MCF 10A (cell line): ENCODE measurements at regions not wholly inside any gene's neighbourhood (a gene's known extent, or its start where the extent isn't known, plus 50 kb on each side); places are given as distances from the start of the nearest gene placed in this dataset.
A peak's percentile ranks its signal among the peaks of the same experiment; 100 is the strongest.

ENCODE experiments used
- BruUV-seq: library from RNA; stranded (reverse); fragments of 400-500 nt; replicated peaks from 2 replicates; lab custom pipeline; 2021; lab: Mats Ljungman, UMichigan
- CTCF ChIA-PET: fragments of 300-600 bp; sonication (Branson Sonifier 250); formaldehyde crosslinking; extraction: SDS; loops from one replicate; lab custom pipeline; 2021; ENCODE audit warnings: antibody characterized with exemption, inconsistent platforms; lab: Yijun Ruan, JAX
- POLR2A ChIA-PET: fragments of 300-600, 350-650 bp; sonication (Branson Sonifier 250); formaldehyde crosslinking; extraction: SDS; loops from one replicate; lab custom pipeline; 2020; ENCODE audit warnings: antibody characterized with exemption, inconsistent platforms; lab: Yijun Ruan, JAX
- DNase-seq: peaks from one replicate; pipeline ENCODE4 v3.0.0-alpha.2; 2018; ENCODE audit not compliant: unreplicated experiment
- H3K27ac Mint-ChIP-seq: one replicate; pipeline ENCODE4 v1.8.0; 2022; ENCODE audit warnings: mild to moderate bottlenecking, low read depth, mixed read lengths; ENCODE audit not compliant: unreplicated experiment
- H3K27me3 Mint-ChIP-seq: one replicate; pipeline ENCODE4 v1.8.0; 2022; ENCODE audit warnings: mixed read lengths; ENCODE audit not compliant: insufficient read depth, unreplicated experiment
- H3K36me3 Mint-ChIP-seq: one replicate; pipeline ENCODE4 v1.8.0; 2022; ENCODE audit warnings: mild to moderate bottlenecking, moderate library complexity, mixed read lengths; ENCODE audit not compliant: insufficient read depth, unreplicated experiment
- H3K4me1 Mint-ChIP-seq: one replicate; pipeline ENCODE4 v1.8.0; 2022; ENCODE audit warnings: mixed read lengths; ENCODE audit not compliant: insufficient read depth, unreplicated experiment
- H3K4me3 Mint-ChIP-seq: one replicate; pipeline ENCODE4 v1.8.0; 2022; ENCODE audit warnings: mild to moderate bottlenecking, moderate library complexity, mixed read lengths; ENCODE audit not compliant: unreplicated experiment
- H3K9me3 Mint-ChIP-seq: one replicate; pipeline ENCODE4 v1.8.0; 2022; ENCODE audit warnings: mixed read lengths; ENCODE audit not compliant: unreplicated experiment
- intact Hi-C: fragments of 100-400 bp; cut with micrococcal nuclease; formaldehyde crosslinking; loops from 2 replicates; pipeline ENCODE4 v1.14.1; 2022
- TF ChIP-seq, protein P1 (sequence below): fragments of 200-600 bp; IDR thresholded peaks from one replicate; pipeline ENCODE4 v1.8.0; 2022; ENCODE audit warnings: antibody characterized with exemption, mild to moderate bottlenecking; ENCODE audit not compliant: unreplicated experiment

DNA sequence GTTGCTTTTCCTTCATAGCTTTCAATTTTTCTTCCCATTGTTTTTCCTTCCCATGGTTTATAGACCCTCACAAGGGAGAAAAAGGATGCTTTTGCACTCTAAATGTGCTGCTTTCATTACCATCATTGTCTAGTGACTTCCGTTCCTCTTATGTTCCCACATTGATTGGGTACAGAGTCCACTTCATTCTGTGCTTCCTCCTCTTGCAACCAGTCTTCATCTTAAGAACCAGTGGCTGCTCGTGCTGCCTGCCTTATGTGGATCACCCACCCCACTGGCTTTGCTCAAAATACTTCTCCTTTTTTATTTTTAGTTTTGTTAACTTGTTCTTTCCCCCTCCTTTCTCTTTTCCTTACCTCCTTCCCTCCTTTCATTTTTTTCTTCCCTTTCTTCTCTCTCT lies 76.5 kb upstream of the BOD1L1 start:
- Mint-ChIP-seq H3K36me3 (no peaks in the 10 kb centered on the region), H3K4me1 (peaks cover 69% of the 10 kb centered on the region), H3K27ac (peak overlapping the region; percentile 95), H3K27me3 (no peaks in the 10 kb centered on the region), H3K4me3 (no peak overlapping the region), H3K9me3 (no peaks in the 10 kb centered on the region)
- DNase-seq, result no peak
- TF ChIP-seq, protein P1, sequence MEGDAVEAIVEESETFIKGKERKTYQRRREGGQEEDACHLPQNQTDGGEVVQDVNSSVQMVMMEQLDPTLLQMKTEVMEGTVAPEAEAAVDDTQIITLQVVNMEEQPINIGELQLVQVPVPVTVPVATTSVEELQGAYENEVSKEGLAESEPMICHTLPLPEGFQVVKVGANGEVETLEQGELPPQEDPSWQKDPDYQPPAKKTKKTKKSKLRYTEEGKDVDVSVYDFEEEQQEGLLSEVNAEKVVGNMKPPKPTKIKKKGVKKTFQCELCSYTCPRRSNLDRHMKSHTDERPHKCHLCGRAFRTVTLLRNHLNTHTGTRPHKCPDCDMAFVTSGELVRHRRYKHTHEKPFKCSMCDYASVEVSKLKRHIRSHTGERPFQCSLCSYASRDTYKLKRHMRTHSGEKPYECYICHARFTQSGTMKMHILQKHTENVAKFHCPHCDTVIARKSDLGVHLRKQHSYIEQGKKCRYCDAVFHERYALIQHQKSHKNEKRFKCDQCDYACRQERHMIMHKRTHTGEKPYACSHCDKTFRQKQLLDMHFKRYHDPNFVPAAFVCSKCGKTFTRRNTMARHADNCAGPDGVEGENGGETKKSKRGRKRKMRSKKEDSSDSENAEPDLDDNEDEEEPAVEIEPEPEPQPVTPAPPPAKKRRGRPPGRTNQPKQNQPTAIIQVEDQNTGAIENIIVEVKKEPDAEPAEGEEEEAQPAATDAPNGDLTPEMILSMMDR, result no peak
- BruUV-seq, result no TSS peak
- ChIA-PET POLR2A (interaction anchor here (1.8 kb wide), 1 partner anchor 30 kb away, joined by 4 read pairs; no protein-coding TSS in a partner anchor), CTCF (interaction anchor here (1.0 kb wide), 1 partner anchor 49 kb away, joined by 4 read pairs; no protein-coding TSS in a partner anchor)
- intact Hi-C loops, result loop anchor here (5.0 kb wide), 2 partner anchors 463 to 1298 kb away; partner anchors contain the start of gene CPEB2

DNA sequence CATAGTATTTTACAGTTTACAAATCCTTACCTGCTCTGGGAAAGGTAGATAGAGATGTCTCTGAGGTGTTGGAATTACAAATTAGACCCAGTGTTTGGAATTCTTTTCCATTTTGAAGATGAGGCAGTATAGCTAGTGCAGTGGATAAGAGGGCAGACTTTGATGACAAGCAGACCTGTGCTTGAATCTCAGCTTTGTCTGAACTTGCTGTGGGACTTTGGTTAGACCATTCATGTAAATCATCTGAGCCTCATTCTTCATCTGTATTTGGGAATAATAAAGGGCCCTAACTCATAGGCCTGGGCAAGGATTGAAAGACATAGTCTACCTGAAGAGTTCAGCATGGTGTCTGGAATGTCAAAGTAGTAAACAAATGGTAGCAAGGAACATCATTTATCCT lies 77.2 kb upstream of the BOD1L1 start:
- POLR2A ChIA-PET, result interaction anchor here (0.6 to 3.1 kb wide), 13 partner anchors 29 to 1296 kb away, joined by 3 to 23 read pairs (median 4); partner anchors contain the start of gene BOD1L1
- Mint-ChIP-seq H3K36me3 (no peaks in the 10 kb centered on the region), H3K27ac (peak overlapping the region; percentile 95), H3K4me1 (peaks cover 65% of the 10 kb centered on the region), H3K9me3 (no peaks in the 10 kb centered on the region), H3K4me3 (no peak overlapping the region), H3K27me3 (no peaks in the 10 kb centered on the region)
- peak; percentile 3 for DNase-seq
- TF ChIP-seq, protein P1, result no peak
- CTCF ChIA-PET, result interaction anchor here (0.6 kb wide), 1 partner anchor 75 kb away, joined by 5 read pairs; no protein-coding TSS in a partner anchor
- no TSS peak for BruUV-seq
- intact Hi-C loops, result loop anchor here (5.0 kb wide), 2 partner anchors 463 to 1298 kb away; partner anchors contain the start of gene CPEB2

GRCh38 chr4:13705521-13706041 lies 78.1 kb upstream of the BOD1L1 start:
- Mint-ChIP-seq H3K27me3 (no peaks in the 10 kb centered on the region), H3K27ac (peak overlapping the region; percentile 95), H3K4me1 (peaks cover 57% of the 10 kb centered on the region), H3K36me3 (no peaks in the 10 kb centered on the region), H3K9me3 (no peaks in the 10 kb centered on the region), H3K4me3 (peak overlapping the region; percentile 63)
- intact Hi-C loops, result no loop called here
- ChIA-PET CTCF (interaction anchor here (0.6 to 1.6 kb wide), 2 partner anchors 42 to 76 kb away, joined by 4 to 5 read pairs; no protein-coding TSS in a partner anchor), POLR2A (interaction anchor here (0.6 to 3.1 kb wide), 27 partner anchors 10 to 1746 kb away, joined by 3 to 23 read pairs (median 5); partner anchors contain the start of genes BOD1L1 and CPEB2)
- BruUV-seq, result no TSS peak
- DNase-seq, result peak; percentile 88
- TF ChIP-seq, protein P1, result no peak

DNA sequence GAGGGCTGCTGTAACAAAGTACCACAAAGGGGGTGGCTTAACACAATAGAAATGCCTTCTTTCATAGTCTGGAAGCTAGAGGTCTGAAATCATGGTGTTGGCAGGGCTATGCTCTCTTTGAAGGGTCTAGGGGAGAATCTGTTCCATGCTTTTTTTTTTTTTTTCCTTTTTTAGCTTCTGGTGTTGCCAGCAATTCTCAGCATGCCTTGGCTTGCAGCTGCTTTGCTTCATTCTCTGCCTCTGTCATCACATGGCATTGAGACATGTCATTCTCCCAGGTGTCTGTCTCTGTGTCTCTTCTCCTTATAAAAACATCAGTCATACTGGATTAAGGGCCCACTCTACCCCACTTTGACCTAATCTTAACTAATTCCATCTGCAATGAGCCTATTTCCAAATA lies 78.6 kb upstream of the BOD1L1 start:
- no peaks in the 10 kb centered on the region for H3K27me3 Mint-ChIP-seq
- TF ChIP-seq, protein P1, result no peak
- peak overlapping the region; percentile 63 for H3K4me3 Mint-ChIP-seq
- ChIA-PET CTCF (interaction anchor here (0.7 to 1.8 kb wide), 3 partner anchors 42 to 297 kb away, joined by 3 to 9 read pairs (median 4); no protein-coding TSS in a partner anchor), POLR2A (interaction anchor here (0.7 to 3.1 kb wide), 23 partner anchors 10 to 1746 kb away, joined by 3 to 23 read pairs (median 5); partner anchors contain the start of genes BOD1L1 and CPEB2)
- DNase-seq, result peak; percentile 80
- H3K9me3 Mint-ChIP-seq, result no peaks in the 10 kb centered on the region
- peak overlapping the region; percentile 95 for H3K27ac Mint-ChIP-seq
- no TSS peak for BruUV-seq
- intact Hi-C loops, result no loop called here
- no peaks in the 10 kb centered on the region for H3K36me3 Mint-ChIP-seq
- H3K4me1 Mint-ChIP-seq, result peaks cover 51% of the 10 kb centered on the region
